AG10803 (cell line): ENCODE measurements at regions not wholly inside any gene's neighbourhood (a gene's known extent, or its start where the extent isn't known, plus 50 kb on each side); places are given as distances from the start of the nearest gene placed in this dataset.

Experiments
- DNase-seq: peaks from one replicate; pipeline ENCODE4 v3.0.0; 2010; ENCODE audit warnings: low read depth
- H3K4me3 ChIP-seq: 2 replicates; pipeline ENCODE4 v1.5.1; 2011; ENCODE audit warnings: mild to moderate bottlenecking, low read length, control low read depth
- TF ChIP-seq, protein P1 (sequence below): conservative IDR thresholded peaks from 2 replicates; pipeline ENCODE4 v1.5.1; 2011; ENCODE audit warnings: mild to moderate bottlenecking, low read length, control low read depth, inconsistent platforms

DNA sequence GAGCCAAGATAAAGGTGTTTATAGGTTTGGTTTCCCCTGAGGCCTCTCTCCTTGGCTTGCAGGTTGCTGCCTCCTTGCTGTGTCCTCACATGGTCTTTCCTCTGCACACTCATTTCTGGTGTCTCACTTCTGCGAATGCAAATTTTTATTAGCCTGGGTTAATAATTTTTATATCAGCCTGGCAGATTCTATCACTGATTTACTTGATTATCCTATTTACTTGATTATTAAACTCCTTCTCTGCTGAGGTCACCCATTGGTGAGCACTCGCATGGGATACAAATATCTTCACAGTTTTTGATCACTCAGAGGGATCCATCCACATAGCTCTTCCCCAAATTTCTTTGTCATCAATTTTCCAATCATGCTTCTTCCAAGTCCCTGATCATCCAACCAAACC lies 90.9 kb upstream of the IGLL5 start:
- no peak overlapping the region for H3K4me3 ChIP-seq
- no peak for DNase-seq

DNA sequence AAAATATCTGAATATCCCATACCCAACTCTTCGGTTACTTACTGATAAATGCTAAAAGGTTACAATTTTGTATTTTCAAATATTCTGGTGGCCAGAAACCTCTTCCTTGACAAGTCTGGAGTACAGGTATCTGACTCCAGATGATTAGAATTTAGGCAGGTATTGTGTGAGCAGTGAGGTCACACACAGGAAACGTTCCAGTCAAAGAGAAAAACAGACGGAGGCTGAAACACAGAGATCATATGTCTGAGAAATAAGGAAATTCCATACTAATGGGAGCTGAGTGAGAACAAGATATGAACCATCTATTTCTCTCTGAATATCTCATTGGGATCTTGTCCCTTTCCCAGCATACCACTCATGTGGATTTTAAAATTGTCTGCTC lies 89.4 kb upstream of the IGLL5 start:
- H3K4me3 ChIP-seq = no peak overlapping the region
- TF ChIP-seq, protein P1, sequence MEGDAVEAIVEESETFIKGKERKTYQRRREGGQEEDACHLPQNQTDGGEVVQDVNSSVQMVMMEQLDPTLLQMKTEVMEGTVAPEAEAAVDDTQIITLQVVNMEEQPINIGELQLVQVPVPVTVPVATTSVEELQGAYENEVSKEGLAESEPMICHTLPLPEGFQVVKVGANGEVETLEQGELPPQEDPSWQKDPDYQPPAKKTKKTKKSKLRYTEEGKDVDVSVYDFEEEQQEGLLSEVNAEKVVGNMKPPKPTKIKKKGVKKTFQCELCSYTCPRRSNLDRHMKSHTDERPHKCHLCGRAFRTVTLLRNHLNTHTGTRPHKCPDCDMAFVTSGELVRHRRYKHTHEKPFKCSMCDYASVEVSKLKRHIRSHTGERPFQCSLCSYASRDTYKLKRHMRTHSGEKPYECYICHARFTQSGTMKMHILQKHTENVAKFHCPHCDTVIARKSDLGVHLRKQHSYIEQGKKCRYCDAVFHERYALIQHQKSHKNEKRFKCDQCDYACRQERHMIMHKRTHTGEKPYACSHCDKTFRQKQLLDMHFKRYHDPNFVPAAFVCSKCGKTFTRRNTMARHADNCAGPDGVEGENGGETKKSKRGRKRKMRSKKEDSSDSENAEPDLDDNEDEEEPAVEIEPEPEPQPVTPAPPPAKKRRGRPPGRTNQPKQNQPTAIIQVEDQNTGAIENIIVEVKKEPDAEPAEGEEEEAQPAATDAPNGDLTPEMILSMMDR = no peak

More for the DNA sequence above, 90.9 kb upstream of the IGLL5 start:
- TF ChIP-seq, protein P1 = no peak

GRCh38 chr22:22798716-22799115 lies 88.9 kb upstream of the IGLL5 start:
- no peak overlapping the region for H3K4me3 ChIP-seq
- DNase-seq = no peak
- TF ChIP-seq, protein P1 = no peak

More for the DNA sequence above, 89.4 kb upstream of the IGLL5 start:
- no peak for DNase-seq

- no peak overlapping the region for H3K4me3 ChIP-seq
- DNase-seq = no peak
- TF ChIP-seq, protein P1 = no peak
Measured at GRCh38 chr22:22799561-22799960, 88.1 kb upstream of the IGLL5 start.

- no peak overlapping the region for H3K4me3 ChIP-seq
- DNase-seq = peak; percentile 6
- TF ChIP-seq, protein P1 = no peak
Measured at GRCh38 chr22:22800716-22801115, 86.9 kb upstream of the IGLL5 start.

DNA sequence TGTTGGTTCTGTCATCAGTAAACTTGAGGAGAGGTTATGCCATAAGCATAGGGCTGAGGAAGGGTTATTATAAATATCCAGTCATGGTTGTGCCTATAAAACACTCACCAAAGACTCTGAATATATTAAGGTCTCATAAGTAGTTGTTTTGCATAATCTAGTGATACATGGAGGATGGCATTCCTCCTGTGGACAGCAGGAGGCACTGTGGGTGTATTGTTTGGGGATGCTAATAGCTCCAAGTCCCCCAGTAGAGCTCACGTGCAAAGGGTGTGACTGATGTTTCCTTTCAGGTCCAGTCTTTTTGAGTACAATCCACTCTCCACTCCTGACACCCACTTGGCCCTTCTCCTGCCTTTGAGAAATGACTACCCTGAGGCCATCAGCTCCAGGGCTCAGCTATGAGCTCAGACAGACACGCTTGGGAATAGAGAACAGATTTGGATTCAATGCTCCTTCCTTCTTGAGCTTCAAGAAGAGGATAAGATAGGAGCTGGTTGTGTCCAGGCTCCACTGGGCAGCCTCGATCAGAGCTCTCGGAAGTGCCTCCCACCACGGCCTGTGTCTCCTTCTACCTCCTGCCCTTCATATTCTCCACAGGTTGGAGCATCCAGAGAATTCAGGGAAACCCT lies 85.2 kb upstream of the IGLL5 start:
- TF ChIP-seq, protein P1 = no peak; the same call in 1 of the 2 replicates
- no peak for DNase-seq
- no peak overlapping the region for H3K4me3 ChIP-seq

GRCh38 chr22:22803285-22803853 lies 84.2 kb upstream of the IGLL5 start:
- no peak overlapping the region for H3K4me3 ChIP-seq
- no peak for DNase-seq
- TF ChIP-seq, protein P1 = no peak
